Stimulated activated naive B cell treated with anti-CD40 and anti-IgM and Interleukin-4, amounts not matched to agents 10 μg/mL and 1 μg/mL and 100 μg/mL, for 72 hours (primary cell): ENCODE measurements at regions not wholly inside any gene's neighbourhood (a gene's known extent, or its start where the extent isn't known, plus 50 kb on each side); places are given as distances from the start of the nearest gene placed in this dataset.

ENCODE experiments used
- ATAC-seq, 2 donors: fragments of 150-1000 bp; cut with Tn5 transposase; replicated peaks; 2 replicates each; pipeline ENCODE4 v1.10.0; 2021; ENCODE audit warnings: moderate library complexity in 1 of 2
- DNase-seq: peaks from one replicate; pipeline ENCODE4 v3.0.0; 2021
- H3K27ac Mint-ChIP-seq: one replicate; pipeline ENCODE4 v1.8.0; 2022; ENCODE audit warnings: mild to moderate bottlenecking, mixed read lengths
- H3K27me3 Mint-ChIP-seq, 2 donors: one replicate each; pipeline ENCODE4 v1.8.0; 2022; ENCODE audit warnings: mixed read lengths in 2 of 2
- H3K36me3 Mint-ChIP-seq, 2 donors: one replicate each; pipeline ENCODE4 v1.8.0; 2022; ENCODE audit warnings: mixed read lengths in 2 of 2, mild to moderate bottlenecking in 1 of 2
- H3K4me1 Mint-ChIP-seq, 2 donors: one replicate each; pipeline ENCODE4 v1.8.0; 2022; ENCODE audit warnings: mixed read lengths in 2 of 2, mild to moderate bottlenecking in 1 of 2
- H3K4me3 Mint-ChIP-seq, 2 donors: one replicate each; pipeline ENCODE4 v1.8.0; 2022; ENCODE audit warnings: mild to moderate bottlenecking in 2 of 2, mixed read lengths in 2 of 2, moderate library complexity in 1 of 2
- H3K9me3 Mint-ChIP-seq, 2 donors: one replicate each; pipeline ENCODE4 v1.8.0; 2022; ENCODE audit warnings: mixed read lengths in 2 of 2, mild to moderate bottlenecking in 1 of 2

DNA sequence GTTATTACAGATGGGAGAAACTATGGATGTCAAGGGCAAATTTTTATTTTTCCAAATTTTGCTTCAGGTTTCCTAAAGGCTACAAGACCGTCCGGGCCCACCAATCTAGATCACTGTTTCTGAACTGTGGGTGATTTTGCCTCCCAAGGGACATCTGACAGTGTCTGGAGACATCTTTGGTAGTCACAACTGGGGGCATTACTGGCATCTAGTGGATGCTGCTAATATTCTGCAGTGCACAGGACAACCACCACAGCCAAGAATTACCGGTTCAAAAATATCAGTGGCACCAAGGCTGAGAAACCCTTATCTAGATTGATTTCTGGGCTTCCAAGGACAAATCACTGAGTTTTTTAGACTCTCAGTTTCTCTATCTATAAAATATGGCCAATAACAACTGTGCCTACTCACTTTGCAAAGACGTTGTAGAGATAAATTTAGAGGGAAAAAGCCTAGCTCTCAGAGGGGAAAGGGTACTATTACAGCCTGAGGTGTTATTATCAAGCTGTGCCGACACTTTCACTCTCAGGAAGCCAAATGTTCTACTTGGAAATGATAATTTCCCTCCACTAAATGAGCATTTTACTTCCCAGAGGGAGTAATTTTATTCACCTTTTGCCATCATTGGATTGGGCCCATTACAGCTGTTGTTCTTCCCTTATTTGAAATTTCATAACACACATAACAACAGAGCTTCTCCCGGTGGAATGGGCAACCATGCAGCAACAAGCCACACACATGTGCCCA lies 442.1 kb downstream of the CENPC start:
- Mint-ChIP-seq H3K36me3 (no peaks in the 10 kb centered on the region), H3K4me3 (no peak overlapping the region)

DNA sequence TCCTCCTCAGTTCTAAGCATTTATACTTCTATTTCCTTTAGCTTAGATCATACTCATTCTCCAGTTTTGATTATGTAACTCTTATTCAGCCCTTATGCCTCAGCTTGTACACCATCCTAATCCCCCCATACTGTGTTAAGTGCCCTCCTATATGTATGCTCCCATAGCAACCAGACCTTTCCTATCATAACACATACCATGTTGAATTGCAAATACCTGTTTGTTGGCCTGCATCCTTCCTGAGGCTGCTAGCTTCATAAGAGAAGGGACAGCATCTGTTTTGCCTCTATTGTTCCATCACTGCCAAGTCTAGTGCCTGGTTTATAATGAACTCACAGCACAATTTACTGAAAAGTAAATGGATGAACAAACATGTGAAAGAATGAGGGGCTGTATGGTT lies 443.7 kb downstream of the CENPC start:
- Mint-ChIP-seq H3K36me3 (no peaks in the 10 kb centered on the region), H3K27ac (no peak overlapping the region), H3K4me3 (no peak overlapping the region), H3K4me1 (no peaks in the 10 kb centered on the region), H3K9me3 (peaks cover 0 to 2% of the 10 kb centered on the region in 2 donors), H3K27me3 (no peaks in the 10 kb centered on the region)
- DNase-seq (no peak), ATAC-seq (no peak)

More for the DNA sequence above, 442.1 kb downstream of the CENPC start:
- no peaks in the 10 kb centered on the region for H3K9me3 Mint-ChIP-seq
- DNase-seq: no peak
- no peaks in the 10 kb centered on the region for H3K4me1 Mint-ChIP-seq
- H3K27me3 Mint-ChIP-seq: no peaks in the 10 kb centered on the region
- no peak for ATAC-seq
- H3K27ac Mint-ChIP-seq: no peak overlapping the region

DNA sequence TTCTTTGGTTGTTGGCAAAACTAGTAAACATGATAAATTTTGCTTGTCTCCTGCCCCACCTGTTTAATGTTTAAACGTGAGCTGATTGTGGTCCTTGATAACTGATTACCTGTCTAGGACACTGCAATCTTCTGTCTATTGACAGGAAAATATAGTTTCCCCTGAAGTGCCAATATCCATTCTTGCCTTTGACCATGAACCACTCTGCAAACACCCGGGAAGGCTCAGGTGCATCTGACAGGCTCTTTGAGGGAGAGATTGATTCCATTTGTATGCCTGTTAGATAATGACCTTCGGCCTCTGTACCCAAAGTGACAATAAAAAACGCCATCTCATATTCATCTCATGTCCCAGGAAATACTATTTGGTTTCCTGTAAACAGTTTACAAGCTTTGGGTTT lies 453.0 kb downstream of the CENPC start:
- Mint-ChIP-seq H3K27ac (no peak overlapping the region), H3K4me1 (no peaks in the 10 kb centered on the region), H3K36me3 (no peaks in the 10 kb centered on the region), H3K4me3 (no peak overlapping the region), H3K9me3 (no peaks in the 10 kb centered on the region), H3K27me3 (no peaks in the 10 kb centered on the region)
- no peak for DNase-seq
- no peak for ATAC-seq

DNA sequence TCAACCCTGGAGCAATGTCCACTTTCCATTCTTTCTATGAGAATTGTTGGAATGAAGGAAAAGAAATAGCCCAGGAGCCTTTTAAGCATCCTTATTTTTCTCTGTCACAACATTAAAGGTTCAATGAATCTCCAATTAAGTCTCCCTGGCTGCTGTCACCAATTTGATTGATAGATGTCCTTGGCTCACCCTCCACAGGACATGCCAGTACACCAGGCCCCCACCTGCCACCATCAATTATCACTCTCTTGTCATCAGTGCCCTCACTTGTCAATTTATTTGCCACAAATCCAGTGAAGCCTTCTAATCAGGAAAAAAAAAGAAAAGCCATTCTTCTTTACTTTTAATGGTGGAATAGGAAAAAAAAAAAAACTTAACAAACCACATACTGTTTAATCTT lies 453.6 kb downstream of the CENPC start:
- Mint-ChIP-seq H3K27ac (peak overlapping the region; percentile 17), H3K27me3 (no peaks in the 10 kb centered on the region), H3K4me1 (no peaks in the 10 kb centered on the region), H3K36me3 (no peaks in the 10 kb centered on the region), H3K4me3 (no peak overlapping the region), H3K9me3 (no peaks in the 10 kb centered on the region)
- no peak for DNase-seq
- no peak for ATAC-seq

DNA sequence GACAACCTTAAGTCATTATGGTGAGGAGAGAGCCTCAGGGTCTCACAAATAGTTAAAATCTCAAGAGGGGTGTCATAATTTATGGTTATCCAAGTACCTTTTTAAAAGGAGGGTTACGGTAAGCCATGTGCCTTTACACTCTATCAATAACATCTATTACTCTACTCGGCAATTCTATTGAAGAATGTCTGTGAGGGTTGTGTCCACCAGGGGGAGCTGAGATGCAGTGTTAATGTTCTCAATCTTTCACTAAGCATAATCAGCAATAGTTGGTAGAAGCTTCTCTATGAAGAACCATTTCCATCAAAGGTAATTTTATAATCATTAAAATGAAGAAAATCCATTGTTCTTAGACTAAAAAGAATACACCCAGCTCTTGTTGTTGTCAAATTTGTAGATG lies 457.4 kb downstream of the CENPC start:
- no peaks in the 10 kb centered on the region for H3K4me1 Mint-ChIP-seq
- no peak overlapping the region for H3K4me3 Mint-ChIP-seq
- H3K27ac Mint-ChIP-seq: no peak overlapping the region
- no peaks in the 10 kb centered on the region for H3K27me3 Mint-ChIP-seq
- no peaks in the 10 kb centered on the region for H3K9me3 Mint-ChIP-seq
- H3K36me3 Mint-ChIP-seq: no peaks in the 10 kb centered on the region
- ATAC-seq: peak; percentile 50 to 52
- peak; percentile 17 for DNase-seq

DNA sequence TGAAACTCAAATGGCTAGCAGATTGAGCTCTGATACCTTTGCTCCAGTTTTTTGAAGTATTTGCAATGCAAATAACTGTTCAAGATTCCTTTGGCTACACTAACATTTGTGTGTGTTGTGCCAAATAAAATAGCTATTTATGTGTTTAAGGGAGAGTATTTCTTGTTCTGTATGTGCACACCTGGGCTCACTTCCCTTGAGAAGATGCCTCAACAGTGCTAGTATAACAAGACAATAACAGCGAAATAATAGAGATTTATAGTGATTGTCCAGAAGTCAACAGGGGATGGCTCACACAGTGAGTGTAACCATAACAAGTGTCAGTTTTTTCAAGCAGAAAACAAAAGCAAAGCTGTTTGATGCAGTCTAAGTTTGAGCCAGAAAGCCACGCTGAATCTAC lies 460.5 kb downstream of the CENPC start:
- no peaks in the 10 kb centered on the region for H3K27me3 Mint-ChIP-seq
- no peaks in the 10 kb centered on the region for H3K4me1 Mint-ChIP-seq
- ATAC-seq (no peak), DNase-seq (no peak)
- H3K27ac Mint-ChIP-seq: no peak overlapping the region
- no peak overlapping the region for H3K4me3 Mint-ChIP-seq
- H3K36me3 Mint-ChIP-seq: no peaks in the 10 kb centered on the region
- no peaks in the 10 kb centered on the region for H3K9me3 Mint-ChIP-seq

DNA sequence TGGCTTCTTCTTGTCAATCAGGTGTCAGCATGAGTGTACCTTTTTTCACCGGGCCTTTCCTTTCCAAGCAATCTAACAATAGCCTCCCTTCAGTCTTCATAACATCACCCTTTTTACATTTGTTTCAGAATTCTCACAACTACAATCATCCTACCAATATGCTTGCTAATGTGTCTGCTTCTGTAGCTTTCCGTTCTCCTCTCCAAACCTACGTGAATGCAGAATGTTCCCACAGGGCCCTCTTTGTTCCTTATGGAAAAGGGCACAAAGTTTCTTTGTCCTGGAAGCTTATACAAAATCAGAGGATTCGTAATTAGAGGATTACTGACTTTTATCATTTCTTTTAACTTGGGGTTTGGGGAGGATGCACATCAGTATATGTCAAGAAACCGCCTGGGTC lies 461.8 kb downstream of the CENPC start:
- no peaks in the 10 kb centered on the region for H3K4me1 Mint-ChIP-seq
- ATAC-seq (no peak), DNase-seq (no peak)
- H3K27ac Mint-ChIP-seq: no peak overlapping the region
- no peaks in the 10 kb centered on the region for H3K9me3 Mint-ChIP-seq
- H3K27me3 Mint-ChIP-seq: no peaks in the 10 kb centered on the region
- H3K36me3 Mint-ChIP-seq: no peaks in the 10 kb centered on the region
- no peak overlapping the region for H3K4me3 Mint-ChIP-seq

DNA sequence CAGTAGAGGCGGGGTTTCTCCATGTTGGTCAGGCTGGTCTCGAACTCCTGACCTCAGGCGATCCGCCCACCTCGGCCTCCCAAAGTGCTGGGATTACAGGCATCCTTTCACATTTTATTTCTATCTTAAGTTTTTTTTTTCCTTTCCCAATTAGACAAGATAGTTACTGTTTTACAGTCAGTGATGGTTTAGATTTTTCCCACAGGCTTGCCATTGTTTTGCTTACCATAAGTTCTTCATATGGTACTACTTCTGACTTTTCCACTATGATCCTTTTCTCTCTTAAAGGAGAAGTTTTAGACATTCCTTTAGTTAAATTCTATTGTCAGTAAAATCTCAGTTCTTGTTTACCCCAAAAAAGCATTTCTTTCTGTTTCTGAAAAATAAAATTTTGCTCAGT lies 462.6 kb downstream of the CENPC start:
- no peak for ATAC-seq
- no peak overlapping the region for H3K27ac Mint-ChIP-seq
- no peaks in the 10 kb centered on the region for H3K4me1 Mint-ChIP-seq
- H3K27me3 Mint-ChIP-seq: no peaks in the 10 kb centered on the region
- H3K4me3 Mint-ChIP-seq: no peak overlapping the region
- no peak for DNase-seq
- no peaks in the 10 kb centered on the region for H3K36me3 Mint-ChIP-seq
- H3K9me3 Mint-ChIP-seq: no peaks in the 10 kb centered on the region

DNA sequence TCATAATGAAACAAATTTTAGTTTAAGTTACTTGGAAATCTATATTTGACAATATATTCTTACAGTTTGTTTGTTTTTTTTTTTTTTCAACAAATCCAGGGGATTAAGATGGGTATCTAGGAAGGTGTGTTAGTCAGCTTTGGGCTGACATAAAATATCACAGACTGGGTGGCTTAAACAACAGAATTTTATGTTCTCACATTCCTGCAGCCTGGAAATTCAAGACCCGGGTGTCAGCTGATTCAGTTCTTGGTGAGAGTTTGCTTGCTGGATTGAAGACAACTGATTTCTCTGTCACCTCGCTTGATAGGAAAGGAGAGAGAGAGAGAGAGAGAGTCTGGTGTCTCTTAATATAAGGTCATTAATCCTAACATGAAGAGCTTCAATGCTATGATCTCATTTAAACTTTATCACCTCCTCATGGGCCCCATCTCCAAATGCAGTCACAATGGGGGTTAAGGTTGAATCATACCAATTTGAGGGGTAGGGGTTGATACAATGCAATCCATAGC lies 465.2 kb downstream of the CENPC start:
- no peak for ATAC-seq

DNA sequence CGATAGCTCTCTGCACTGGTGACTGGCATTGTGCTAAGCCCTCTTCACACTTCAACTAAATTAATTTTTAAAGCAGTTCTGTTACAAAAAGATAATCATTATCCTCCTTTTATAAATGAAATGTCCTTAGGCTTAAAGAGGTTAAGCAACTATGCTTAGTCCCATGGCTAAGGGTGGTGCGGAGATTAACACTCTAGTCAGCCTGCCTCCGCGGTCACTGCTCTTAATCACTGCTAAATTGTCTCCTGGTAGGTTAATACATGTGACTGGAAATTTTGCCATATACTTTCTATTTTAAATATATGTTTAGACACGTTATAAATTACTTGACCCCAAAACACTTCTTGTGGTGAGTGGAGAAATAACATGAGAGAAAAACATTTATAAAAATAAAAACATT lies 473.7 kb downstream of the CENPC start:
- Mint-ChIP-seq H3K27ac (no peak overlapping the region), H3K4me3 (no peak overlapping the region), H3K27me3 (no peaks in the 10 kb centered on the region), H3K9me3 (peaks cover 0 to 5% of the 10 kb centered on the region in 2 donors), H3K36me3 (no peaks in the 10 kb centered on the region), H3K4me1 (no peaks in the 10 kb centered on the region)
- DNase-seq: no peak
- no peak for ATAC-seq

More for the DNA sequence above, 465.2 kb downstream of the CENPC start:
- Mint-ChIP-seq H3K4me3 (no peak overlapping the region), H3K27me3 (no peaks in the 10 kb centered on the region), H3K4me1 (no peaks in the 10 kb centered on the region), H3K9me3 (no peaks in the 10 kb centered on the region), H3K36me3 (no peaks in the 10 kb centered on the region), H3K27ac (no peak overlapping the region)
- DNase-seq: no peak

DNA sequence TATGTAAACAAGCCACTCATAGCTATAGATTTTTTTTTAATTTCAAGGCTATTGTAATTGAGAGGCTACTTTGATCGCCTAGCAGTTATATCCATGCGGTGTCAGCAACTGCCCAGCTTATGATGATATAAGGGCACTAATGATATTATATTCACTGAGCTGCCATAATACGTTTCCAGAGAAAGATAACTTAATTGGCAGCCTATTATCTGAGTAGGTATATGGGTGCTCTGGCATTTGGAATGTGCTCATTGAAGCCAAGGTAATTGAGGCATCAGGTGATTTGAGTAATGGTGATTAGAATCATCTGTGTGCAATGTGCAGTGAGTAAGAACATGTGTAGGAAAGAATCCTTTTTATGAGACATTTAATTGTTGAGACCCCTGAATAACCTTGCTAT lies 490.0 kb downstream of the CENPC start:
- DNase-seq (no peak), ATAC-seq (no peak)
- Mint-ChIP-seq H3K36me3 (no peaks in the 10 kb centered on the region), H3K27ac (no peak overlapping the region), H3K4me3 (no peak overlapping the region), H3K27me3 (peaks cover 0 to 7% of the 10 kb centered on the region in 2 donors), H3K4me1 (no peaks in the 10 kb centered on the region), H3K9me3 (no peaks in the 10 kb centered on the region)

DNA sequence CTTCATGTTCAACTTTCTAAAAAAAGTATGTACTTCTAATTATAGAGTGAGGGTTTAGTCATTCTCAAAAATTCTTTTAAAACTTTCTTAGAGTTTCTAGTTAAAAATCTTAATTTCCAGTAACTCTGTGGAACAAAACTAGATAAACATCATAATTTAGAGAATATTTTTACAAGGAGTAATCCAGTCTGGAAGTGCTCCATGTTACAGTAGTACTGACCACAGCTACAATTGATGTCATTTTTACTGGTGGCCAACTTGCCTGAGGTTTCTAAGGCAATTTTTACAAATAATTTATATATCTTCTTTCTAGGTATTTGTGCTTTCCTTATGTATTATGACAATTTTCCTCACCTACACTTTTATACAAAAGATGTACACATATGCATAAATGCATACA lies 490.4 kb downstream of the CENPC start:
- Mint-ChIP-seq H3K27me3 (peaks cover 0 to 7% of the 10 kb centered on the region in 2 donors), H3K36me3 (no peaks in the 10 kb centered on the region), H3K4me3 (no peak overlapping the region), H3K4me1 (no peaks in the 10 kb centered on the region), H3K27ac (no peak overlapping the region), H3K9me3 (no peaks in the 10 kb centered on the region)
- ATAC-seq: no peak
- DNase-seq: no peak

DNA sequence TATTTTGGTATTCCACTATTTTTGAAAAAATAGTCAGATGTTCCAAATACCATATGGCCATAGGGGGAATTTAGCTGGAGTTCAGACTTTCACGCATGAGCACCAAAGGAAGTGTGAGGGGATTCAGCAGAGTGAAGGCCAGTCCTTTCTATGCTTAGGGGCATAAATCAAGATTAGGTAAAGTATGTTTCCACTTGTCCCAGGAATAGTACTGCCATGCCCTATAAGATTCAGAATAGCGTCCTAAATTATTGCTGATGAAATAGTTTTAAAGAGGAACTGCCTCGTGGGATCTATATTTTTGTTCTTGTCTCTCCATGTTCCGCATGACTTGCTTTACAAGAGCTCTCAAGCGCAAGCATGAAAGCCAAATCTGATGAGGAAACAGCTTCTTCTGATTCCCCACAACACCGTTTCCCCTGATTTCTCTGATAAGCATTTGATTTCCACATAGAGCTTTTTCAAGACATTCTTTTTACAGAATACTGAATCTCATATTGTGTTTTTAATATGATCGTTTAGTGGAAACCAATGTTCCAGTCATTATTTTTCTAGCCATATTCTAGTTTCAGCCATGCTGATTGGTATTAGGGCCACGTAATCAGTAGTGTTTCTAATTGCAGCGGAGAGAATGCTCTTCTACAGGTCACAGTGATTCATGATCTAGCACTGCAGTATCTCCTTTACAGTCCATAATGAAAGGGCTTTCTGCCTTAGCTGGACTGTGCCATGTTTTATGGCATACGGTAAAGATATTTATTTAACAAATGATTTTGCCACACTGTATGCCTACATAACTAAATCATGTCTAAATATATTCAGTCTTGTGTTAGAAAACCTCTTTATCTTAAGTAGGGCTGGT lies 492.3 kb downstream of the CENPC start:
- no peak overlapping the region for H3K27ac Mint-ChIP-seq
- H3K27me3 Mint-ChIP-seq: peaks cover 0 to 7% of the 10 kb centered on the region in 2 donors
- H3K4me3 Mint-ChIP-seq: no peak overlapping the region
- no peaks in the 10 kb centered on the region for H3K36me3 Mint-ChIP-seq
- no peaks in the 10 kb centered on the region for H3K9me3 Mint-ChIP-seq
- no peaks in the 10 kb centered on the region for H3K4me1 Mint-ChIP-seq
- DNase-seq (no peak), ATAC-seq (no peak)

DNA sequence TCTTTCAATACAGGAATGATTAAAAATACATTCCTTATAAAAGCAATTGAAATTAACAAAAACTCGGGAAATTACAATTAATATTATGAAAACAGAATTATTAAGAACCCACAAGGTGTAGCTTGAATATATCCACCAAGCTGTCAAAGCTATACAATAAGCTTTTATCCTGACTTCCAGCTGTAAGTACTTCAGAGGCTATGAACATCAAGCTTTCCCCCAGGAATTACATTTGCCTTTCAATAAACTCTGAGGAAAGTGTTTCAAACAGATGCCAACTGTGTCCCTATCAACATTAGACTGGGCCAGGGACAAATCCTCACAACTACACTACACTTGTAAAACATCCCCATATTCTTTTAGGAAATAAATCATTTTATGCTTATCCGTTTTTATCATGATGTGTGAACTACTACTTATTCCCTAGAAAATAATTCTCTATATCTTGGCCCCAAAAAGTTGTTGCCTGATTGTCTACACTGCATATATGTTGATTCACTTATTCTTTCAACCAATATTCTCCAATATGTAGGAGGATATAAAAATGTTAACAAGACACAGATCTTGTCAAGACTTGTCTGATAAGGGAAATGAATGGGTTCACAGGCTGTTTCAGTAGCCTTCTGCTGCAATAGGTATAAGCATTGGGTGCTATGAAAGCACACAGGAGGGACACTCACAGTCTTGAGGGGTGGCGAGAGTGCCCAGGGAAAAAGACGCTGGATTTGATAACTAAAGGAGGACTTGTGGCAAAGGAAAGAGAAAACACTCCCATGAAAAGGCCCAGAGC lies 494.1 kb downstream of the CENPC start:
- H3K4me3 Mint-ChIP-seq: no peak overlapping the region
- no peaks in the 10 kb centered on the region for H3K36me3 Mint-ChIP-seq
- H3K4me1 Mint-ChIP-seq: no peaks in the 10 kb centered on the region
- H3K27ac Mint-ChIP-seq: no peak overlapping the region
- peaks cover 0 to 7% of the 10 kb centered on the region in 2 donors for H3K27me3 Mint-ChIP-seq
- DNase-seq (no peak), ATAC-seq (no peak)
- H3K9me3 Mint-ChIP-seq: peaks cover 0 to 1% of the 10 kb centered on the region in 2 donors
